A549 (cell line): ENCODE measurements at regions not wholly inside any gene's neighbourhood (a gene's known extent, or its start where the extent isn't known, plus 50 kb on each side); places are given as distances from the start of the nearest gene placed in this dataset.

ENCODE experiments used
- ATAC-seq, 2 experiments: fragments of 200-7000 bp in 1 of 2; fragments of >200 bp in 1 of 2; cut with Nextera tagmentation in 1 of 2; cut with Tn5 transposase in 1 of 2; 3 replicates each; pipeline versions ENCODE4 v1.8.0 to v1.9.1; 2018 to 2020; ENCODE audit warnings: mild to moderate bottlenecking in 1 of 2, moderate library complexity in 1 of 2
- CTCF ChIA-PET: fragments of 300-600 bp; sonication (Branson Sonifier 250); formaldehyde crosslinking; extraction: SDS; loops from one replicate; lab custom pipeline; 2021; ENCODE audit warnings: antibody characterized with exemption, inconsistent platforms; lab: Yijun Ruan, JAX
- POLR2A ChIA-PET: fragments of 350-600 bp; formaldehyde crosslinking; extraction: SDS; loops from one replicate; lab custom pipeline; 2021; ENCODE audit warnings: antibody characterized with exemption, inconsistent platforms; lab: Yijun Ruan, JAX
- DNase-seq, 2 experiments: peaks; one replicate each; pipeline versions ENCODE4 v3.0.0 to v3.0.0-alpha.2; 2011 to 2016; ENCODE audit warnings: low read depth in 1 of 2, low spot score in 1 of 2
- FAIRE-seq: peaks from 2 replicates; lab custom pipeline; 2011; peaks lifted over from hg19 to GRCh38; lab: Jason Lieb, UNC
- H3K27ac ChIP-seq, 2 experiments: fragments of >200 bp; sonication (Bioruptor Twin); formaldehyde crosslinking; 3 replicates each; pipeline ENCODE4 v1.5.1; 2016 to 2017
- H3K4me1 ChIP-seq: fragments of >200 bp; sonication (Bioruptor Twin); formaldehyde crosslinking; 3 replicates; pipeline ENCODE4 v1.6.1; 2016
- H3K4me2 ChIP-seq: fragments of >200 bp; sonication (Bioruptor Twin); formaldehyde crosslinking; 3 replicates; pipeline ENCODE4 v1.6.1; 2016
- H3K4me3 ChIP-seq: fragments of >200 bp; sonication (Bioruptor Twin); formaldehyde crosslinking; 3 replicates; pipeline ENCODE4 v1.5.1; 2016
- H3K9me3 ChIP-seq: fragments of >200 bp; sonication (Bioruptor Twin); formaldehyde crosslinking; 3 replicates; pipeline ENCODE4 v1.6.1; 2016
- CEBPB ChIP-seq, 2 experiments: fragments of >200 bp in 1 of 2; sonication (Bioruptor Twin) in 1 of 2; formaldehyde crosslinking in 1 of 2; IDR thresholded peaks; 2 replicates each; pipeline ENCODE4 v1.6.1; 2012 to 2016
- CHD2 ChIP-seq: fragments of 150-350 bp; IDR thresholded peaks from 2 replicates; pipeline ENCODE4 v1.6.1; 2014; ENCODE audit warnings: low read length; ENCODE audit not compliant: partially characterized antibody
- CTCF ChIP-seq: fragments of >200 bp; sonication (Bioruptor Twin); formaldehyde crosslinking; IDR thresholded peaks from 3 replicates; pipeline ENCODE4 v1.5.1; 2016
- EHMT2 ChIP-seq: fragments of 200-600 bp; sonication (generic); IDR thresholded peaks from 2 replicates; pipeline ENCODE4 v1.6.1; 2016; ENCODE audit warnings: antibody characterized with exemption, low read depth, mild to moderate bottlenecking, moderate library complexity
- ESRRA ChIP-seq: fragments of 150-350 bp; IDR thresholded peaks from 2 replicates; pipeline ENCODE4 v1.6.1; 2014; ENCODE audit warnings: mild to moderate bottlenecking, low read length, borderline replicate concordance
- FOSB ChIP-seq: fragments of 250-450 bp; sonication (Bioruptor Pico); IDR thresholded peaks from 2 replicates; pipeline ENCODE4 v1.5.0; 2020; ENCODE audit warnings: mild to moderate bottlenecking, moderate library complexity
- GATA3 ChIP-seq: IDR thresholded peaks from 2 replicates; pipeline ENCODE4 v1.6.1; 2012; ENCODE audit warnings: borderline replicate concordance
- HDAC2 ChIP-seq: fragments of 200-600 bp; sonication (generic); IDR thresholded peaks from 2 replicates; pipeline ENCODE4 v1.6.1; 2016
- HEYL ChIP-seq: fragments of 250-450 bp; sonication (Bioruptor Pico); IDR thresholded peaks from 2 replicates; pipeline ENCODE4 v1.8.0; 2021; ENCODE audit warnings: mild to moderate bottlenecking, moderate library complexity
- HOXA7 ChIP-seq: fragments of 250-450 bp; sonication (Bioruptor Pico); IDR thresholded peaks from 2 replicates; pipeline ENCODE4 v1.5.0; 2020; ENCODE audit warnings: mild to moderate bottlenecking, moderate library complexity
- JUNB ChIP-seq: fragments of >200 bp; sonication (Bioruptor Twin); formaldehyde crosslinking; IDR thresholded peaks from 2 replicates; pipeline ENCODE4 v1.6.1; 2016
- KDM1A ChIP-seq: fragments of 200-600 bp; sonication (generic); IDR thresholded peaks from 2 replicates; pipeline ENCODE4 v1.6.1; 2016; ENCODE audit warnings: low read depth, mild to moderate bottlenecking
- KDM5A ChIP-seq: fragments of 200-600 bp; sonication (generic); IDR thresholded peaks from 2 replicates; pipeline ENCODE4 v1.6.1; 2016; ENCODE audit warnings: antibody characterized with exemption, mild to moderate bottlenecking
- MAZ ChIP-seq: fragments of 150-350 bp; IDR thresholded peaks from 2 replicates; pipeline ENCODE4 v1.6.1; 2014; ENCODE audit warnings: antibody characterized with exemption, low read depth, low read length, borderline replicate concordance
- MYC ChIP-seq: IDR thresholded peaks from 2 replicates; pipeline ENCODE4 v1.6.1; 2012; ENCODE audit warnings: mild to moderate bottlenecking, inconsistent platforms, low read length, improper control_type of control experiment, borderline replicate concordance
- NPAS2 ChIP-seq: fragments of 250-450 bp; sonication (Bioruptor Pico); IDR thresholded peaks from 2 replicates; pipeline ENCODE4 v1.8.0; 2022; ENCODE audit warnings: mild to moderate bottlenecking, moderate library complexity, borderline replicate concordance
- RFX5 ChIP-seq: fragments of 450-650 bp; IDR thresholded peaks from 2 replicates; pipeline ENCODE4 v1.7.1; 2014; ENCODE audit warnings: antibody characterized with exemption, mild to moderate bottlenecking, moderate library complexity
- RNF2 ChIP-seq: fragments of 200-600 bp; sonication (generic); IDR thresholded peaks from 2 replicates; pipeline ENCODE4 v1.6.1; 2016; ENCODE audit warnings: low read depth, mild to moderate bottlenecking, antibody characterized with exemption, moderate library complexity, borderline replicate concordance
- SREBF2 ChIP-seq: fragments of 450-650 bp; IDR thresholded peaks from 2 replicates; pipeline ENCODE4 v1.6.1; 2014; ENCODE audit warnings: mild to moderate bottlenecking, moderate library complexity
- TFCP2L1 ChIP-seq: fragments of 250-450 bp; sonication (Bioruptor Pico); IDR thresholded peaks from 2 replicates; pipeline ENCODE4 v1.5.0; 2021; ENCODE audit warnings: mild to moderate bottlenecking
- TP53 ChIP-seq: fragments of 250-450 bp; sonication (Bioruptor Pico); IDR thresholded peaks from 2 replicates; pipeline ENCODE4 v1.5.0; 2021; ENCODE audit warnings: mild to moderate bottlenecking, moderate library complexity
- USF2 ChIP-seq: fragments of 450-650 bp; IDR thresholded peaks from 2 replicates; pipeline ENCODE4 v1.6.1; 2014; ENCODE audit warnings: antibody characterized with exemption
- ZC3H11A ChIP-seq: fragments of 450-650 bp; IDR thresholded peaks from 2 replicates; pipeline ENCODE4 v1.6.1; 2014; ENCODE audit warnings: antibody characterized with exemption, mild to moderate bottlenecking
- WGBS: methylation state at CpG from one replicate; pipeline ENCODE4 v1.1.6; 2017; ENCODE audit errors: missing lambda C conversion rate; 5-methylcytosine and 5-hydroxymethylcytosine counted together
- TF ChIP-seq, protein P1 (sequence below): fragments of 250-450 bp; sonication (Bioruptor Pico); IDR thresholded peaks from 2 replicates; pipeline ENCODE4 v1.5.0; 2021; ENCODE audit warnings: mild to moderate bottlenecking, moderate library complexity, borderline replicate concordance
- TF ChIP-seq, protein P2 (sequence below): fragments of 200-600 bp; sonication (generic); IDR thresholded peaks from 2 replicates; pipeline ENCODE4 v1.6.1; 2016; ENCODE audit warnings: antibody characterized with exemption, mild to moderate bottlenecking, moderate library complexity
- TF ChIP-seq, protein P3 (sequence below): IDR thresholded peaks from 2 replicates; pipeline ENCODE4 v1.6.1; 2012

- H3K4me2 ChIP-seq = no peak overlapping the region
- DNase-seq = no peak
- no peaks in the 10 kb centered on the region for H3K4me1 ChIP-seq
- ChIA-PET POLR2A (no interaction called here), CTCF (interaction anchor here (0.8 kb wide), 1 partner anchor 43 kb away, joined by 3 read pairs; no protein-coding TSS in a partner anchor)
- H3K9me3 ChIP-seq = no peaks in the 10 kb centered on the region
- H3K27ac ChIP-seq = no peak overlapping the region
- no peak overlapping the region for H3K4me3 ChIP-seq
- no peak for TF ChIP-seq KDM5A
- no peak for TF ChIP-seq GATA3
- no peak for TF ChIP-seq HOXA7 (CRISPR knock-in tag)
- TF ChIP-seq, protein P1, sequence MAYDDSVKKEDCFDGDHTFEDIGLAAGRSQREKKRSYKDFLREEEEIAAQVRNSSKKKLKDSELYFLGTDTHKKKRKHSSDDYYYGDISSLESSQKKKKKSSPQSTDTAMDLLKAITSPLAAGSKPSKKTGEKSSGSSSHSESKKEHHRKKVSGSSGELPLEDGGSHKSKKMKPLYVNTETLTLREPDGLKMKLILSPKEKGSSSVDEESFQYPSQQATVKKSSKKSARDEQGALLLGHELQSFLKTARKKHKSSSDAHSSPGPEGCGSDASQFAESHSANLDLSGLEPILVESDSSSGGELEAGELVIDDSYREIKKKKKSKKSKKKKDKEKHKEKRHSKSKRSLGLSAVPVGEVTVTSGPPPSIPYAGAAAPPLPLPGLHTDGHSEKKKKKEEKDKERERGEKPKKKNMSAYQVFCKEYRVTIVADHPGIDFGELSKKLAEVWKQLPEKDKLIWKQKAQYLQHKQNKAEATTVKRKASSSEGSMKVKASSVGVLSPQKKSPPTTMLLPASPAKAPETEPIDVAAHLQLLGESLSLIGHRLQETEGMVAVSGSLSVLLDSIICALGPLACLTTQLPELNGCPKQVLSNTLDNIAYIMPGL (CRISPR knock-in tag) = no peak
- TF ChIP-seq TFCP2L1 (CRISPR knock-in tag) = no peak
- TF ChIP-seq CHD2 = no peak
- TF ChIP-seq ESRRA = no peak
- 83% methylated on average over 6 of the region's 6 CpGs for WGBS
- FAIRE-seq = no peak
- ATAC-seq = no peak
Measured at GRCh38 chr12:105581420-105581819, 250.9 kb downstream of the C12orf75 start.

GRCh38 chr12:105585107-105585506 is 254.6 kb downstream of the C12orf75 start:
- POLR2A ChIA-PET = no interaction called here

More at GRCh38 chr12:105585107-105585506, 254.6 kb downstream of the C12orf75 start:
- no peak for ATAC-seq
- Histone ChIP-seq H3K27ac (no peak overlapping the region), H3K4me2 (no peak overlapping the region), H3K4me1 (no peaks in the 10 kb centered on the region), H3K4me3 (no peak overlapping the region)
- WGBS = 51% methylated on average over 3 of the region's 3 CpGs
- DNase-seq = no peak
- TF ChIP-seq NPAS2 (CRISPR knock-in tag) (no peak), CEBPB (IDR thresholded peaks at IDR 0.05) (no peak), SREBF2 (no peak), HDAC2 (no peak), JUNB (no peak), RNF2 (no peak), MYC (no peak), MAZ (no peak), ZC3H11A (no peak), HEYL (CRISPR knock-in tag) (no peak), EHMT2 (no peak), KDM1A (no peak), TP53 (CRISPR knock-in tag) (no peak), RFX5 (no peak), USF2 (no peak), FOSB (no peak), CTCF (no peak)
- TF ChIP-seq, protein P2, sequence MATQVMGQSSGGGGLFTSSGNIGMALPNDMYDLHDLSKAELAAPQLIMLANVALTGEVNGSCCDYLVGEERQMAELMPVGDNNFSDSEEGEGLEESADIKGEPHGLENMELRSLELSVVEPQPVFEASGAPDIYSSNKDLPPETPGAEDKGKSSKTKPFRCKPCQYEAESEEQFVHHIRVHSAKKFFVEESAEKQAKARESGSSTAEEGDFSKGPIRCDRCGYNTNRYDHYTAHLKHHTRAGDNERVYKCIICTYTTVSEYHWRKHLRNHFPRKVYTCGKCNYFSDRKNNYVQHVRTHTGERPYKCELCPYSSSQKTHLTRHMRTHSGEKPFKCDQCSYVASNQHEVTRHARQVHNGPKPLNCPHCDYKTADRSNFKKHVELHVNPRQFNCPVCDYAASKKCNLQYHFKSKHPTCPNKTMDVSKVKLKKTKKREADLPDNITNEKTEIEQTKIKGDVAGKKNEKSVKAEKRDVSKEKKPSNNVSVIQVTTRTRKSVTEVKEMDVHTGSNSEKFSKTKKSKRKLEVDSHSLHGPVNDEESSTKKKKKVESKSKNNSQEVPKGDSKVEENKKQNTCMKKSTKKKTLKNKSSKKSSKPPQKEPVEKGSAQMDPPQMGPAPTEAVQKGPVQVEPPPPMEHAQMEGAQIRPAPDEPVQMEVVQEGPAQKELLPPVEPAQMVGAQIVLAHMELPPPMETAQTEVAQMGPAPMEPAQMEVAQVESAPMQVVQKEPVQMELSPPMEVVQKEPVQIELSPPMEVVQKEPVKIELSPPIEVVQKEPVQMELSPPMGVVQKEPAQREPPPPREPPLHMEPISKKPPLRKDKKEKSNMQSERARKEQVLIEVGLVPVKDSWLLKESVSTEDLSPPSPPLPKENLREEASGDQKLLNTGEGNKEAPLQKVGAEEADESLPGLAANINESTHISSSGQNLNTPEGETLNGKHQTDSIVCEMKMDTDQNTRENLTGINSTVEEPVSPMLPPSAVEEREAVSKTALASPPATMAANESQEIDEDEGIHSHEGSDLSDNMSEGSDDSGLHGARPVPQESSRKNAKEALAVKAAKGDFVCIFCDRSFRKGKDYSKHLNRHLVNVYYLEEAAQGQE = no peak
- TF ChIP-seq, protein P3, sequence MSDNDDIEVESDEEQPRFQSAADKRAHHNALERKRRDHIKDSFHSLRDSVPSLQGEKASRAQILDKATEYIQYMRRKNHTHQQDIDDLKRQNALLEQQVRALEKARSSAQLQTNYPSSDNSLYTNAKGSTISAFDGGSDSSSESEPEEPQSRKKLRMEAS = no peak
- TF ChIP-seq, all 56 proteins: peak for 0
- no peaks in the 10 kb centered on the region for H3K9me3 ChIP-seq
- no peak for FAIRE-seq
- CTCF ChIA-PET = interaction anchor here (0.9 to 3.9 kb wide), 4 partner anchors 9 to 551 kb away, joined by 3 to 15 read pairs (median 4); no protein-coding TSS in a partner anchor
